ENCODE measurements at regions not wholly inside any gene's neighbourhood (a gene's known extent, or its start where the extent isn't known, plus 50 kb on each side); places are given as distances from the start of the nearest gene placed in this dataset.

DNA sequence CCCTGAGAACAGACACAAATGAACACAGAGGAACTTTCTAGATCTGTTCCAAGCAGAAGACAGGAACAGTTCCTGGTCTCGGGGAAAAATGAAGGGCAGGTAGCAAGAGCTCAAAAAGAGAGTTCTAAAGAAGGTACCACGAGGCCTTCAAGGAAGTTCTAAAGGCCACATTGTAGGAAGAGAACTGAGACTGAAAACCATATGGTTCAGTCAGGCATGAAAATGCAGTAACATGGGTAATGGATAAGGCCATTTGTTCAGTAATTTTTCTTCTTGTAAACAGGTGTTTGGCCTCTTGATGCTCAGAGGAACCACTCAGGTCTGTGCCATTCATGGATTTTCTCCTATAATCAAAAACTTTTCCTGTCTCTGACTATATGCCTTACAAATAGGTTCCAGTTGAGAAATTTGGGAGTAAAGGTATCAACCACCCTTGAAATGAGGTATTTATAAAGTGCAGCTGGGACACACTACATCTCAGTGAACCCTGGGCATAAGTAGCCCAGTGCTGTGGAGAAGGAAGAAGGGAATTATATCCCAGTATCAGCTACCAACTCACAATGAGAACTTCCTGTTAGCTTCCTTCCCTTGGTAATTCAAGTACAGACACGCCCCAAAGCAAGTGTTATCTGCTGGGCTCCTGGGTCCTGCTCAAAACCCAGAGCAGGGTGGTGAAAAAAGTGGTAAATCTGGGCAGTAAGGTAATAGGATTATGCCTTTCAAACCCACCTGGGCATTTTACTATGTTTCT, 277.9 kb downstream of the KLHL13 start:
- TF ChIP-seq CTCF (conservative IDR thresholded peaks at IDR 0.05; ENCODE audit: low read length) (no peak), EZH2phosphoT487 (IDR thresholded peaks at IDR 0.05; ENCODE audit: borderline replicate concordance) (no peak)
